Colonic mucosa (tissue), 4 donors: ENCODE measurements at regions not wholly inside any gene's neighbourhood (a gene's known extent, or its start where the extent isn't known, plus 50 kb on each side); places are given as distances from the start of the nearest gene placed in this dataset.

Source experiments
- DNase-seq: peaks from one replicate; pipeline ENCODE4 v3.0.0-alpha.2; 2020
- H3K27ac ChIP-seq: fragments of 200-600 bp; one replicate; pipeline ENCODE4 v1.8.0; 2021
- H3K27me3 ChIP-seq: fragments of 200-600 bp; one replicate; pipeline ENCODE4 v1.8.0; 2021
- H3K36me3 ChIP-seq: fragments of 200-600 bp; one replicate; pipeline ENCODE4 v1.8.0; 2021
- H3K4me1 ChIP-seq: fragments of 200-600 bp; one replicate; pipeline ENCODE4 v1.8.0; 2021; ENCODE audit warnings: mild to moderate bottlenecking
- H3K4me3 ChIP-seq: fragments of 200-600 bp; one replicate; pipeline ENCODE4 v1.8.0; 2021
- H3K9ac ChIP-seq, 2 donors: one replicate each; pipeline ENCODE4 v1.7.0; 2013; ENCODE audit warnings: control low read depth in 2 of 2, low read depth in 2 of 2, low read length in 2 of 2
- H3K9me3 ChIP-seq: fragments of 200-600 bp; one replicate; pipeline ENCODE4 v1.8.0; 2021
- CTCF ChIP-seq: fragments of 200-600 bp; IDR thresholded peaks from one replicate; pipeline ENCODE4 v1.8.0; 2022; ENCODE audit warnings: antibody characterized with exemption, mild to moderate bottlenecking
- intact Hi-C: fragments of 100-400 bp; cut with DNase I; formaldehyde crosslinking; loops from one replicate; pipeline ENCODE4 v1.14.1; 2022
- donor health status: healthy.
- donor health status: DM: no; HTN: no; CAD: no.
- donor health status: DM: no; HTN: no; CAD: no.

- no peaks in the 10 kb centered on the region for H3K27me3 ChIP-seq
- no peaks in the 10 kb centered on the region for H3K4me1 ChIP-seq
- no peak overlapping the region for H3K9ac ChIP-seq
- no peak for DNase-seq
- H3K36me3 ChIP-seq, result no peaks in the 10 kb centered on the region
- intact Hi-C loops, result no loop called here
- no peak for TF ChIP-seq CTCF
- no peak overlapping the region for H3K27ac ChIP-seq
- no peak overlapping the region for H3K4me3 ChIP-seq
- no peaks in the 10 kb centered on the region for H3K9me3 ChIP-seq
Observed at GRCh38 chr13:107271227-107271626, 703.3 kb upstream of the ARGLU1 start.

GRCh38 chr13:107266657-107267056, 698.7 kb upstream of the ARGLU1 start:
- Histone ChIP-seq H3K9me3 (no peaks in the 10 kb centered on the region), H3K4me1 (no peaks in the 10 kb centered on the region), H3K9ac (no peak overlapping the region), H3K4me3 (no peak overlapping the region), H3K36me3 (no peaks in the 10 kb centered on the region), H3K27ac (no peak overlapping the region), H3K27me3 (no peaks in the 10 kb centered on the region)
- DNase-seq, result no peak
- TF ChIP-seq CTCF, result no peak
- intact Hi-C loops, result no loop called here

- intact Hi-C loops, result no loop called here
- H3K4me3 ChIP-seq, result no peak overlapping the region
- H3K9me3 ChIP-seq, result no peaks in the 10 kb centered on the region
- no peaks in the 10 kb centered on the region for H3K27me3 ChIP-seq
- no peak for TF ChIP-seq CTCF
- H3K9ac ChIP-seq, result no peak overlapping the region
- H3K27ac ChIP-seq, result no peak overlapping the region
- no peaks in the 10 kb centered on the region for H3K4me1 ChIP-seq
- DNase-seq, result no peak
- H3K36me3 ChIP-seq, result no peaks in the 10 kb centered on the region
Observed at GRCh38 chr13:107258599-107259187, 690.8 kb upstream of the ARGLU1 start.

GRCh38 chr13:107254392-107254791, 686.5 kb upstream of the ARGLU1 start:
- Histone ChIP-seq H3K9ac (no peak overlapping the region), H3K9me3 (no peaks in the 10 kb centered on the region), H3K27me3 (no peaks in the 10 kb centered on the region), H3K4me1 (no peaks in the 10 kb centered on the region), H3K27ac (no peak overlapping the region), H3K4me3 (no peak overlapping the region), H3K36me3 (no peaks in the 10 kb centered on the region)
- TF ChIP-seq CTCF, result no peak
- intact Hi-C loops, result no loop called here
- DNase-seq, result no peak

- no peak for DNase-seq
- no peak overlapping the region for H3K9ac ChIP-seq
- H3K36me3 ChIP-seq, result no peaks in the 10 kb centered on the region
- H3K4me1 ChIP-seq, result no peaks in the 10 kb centered on the region
- H3K27ac ChIP-seq, result no peak overlapping the region
- intact Hi-C loops, result no loop called here
- H3K27me3 ChIP-seq, result no peaks in the 10 kb centered on the region
- H3K4me3 ChIP-seq, result no peak overlapping the region
- no peaks in the 10 kb centered on the region for H3K9me3 ChIP-seq
- no peak for TF ChIP-seq CTCF
Observed at GRCh38 chr13:107252428-107252827, 684.5 kb upstream of the ARGLU1 start.
